Neutrophil (primary cell): ENCODE measurements at regions not wholly inside any gene's neighbourhood (a gene's known extent, or its start where the extent isn't known, plus 50 kb on each side); places are given as distances from the start of the nearest gene placed in this dataset.

ENCODE experiments used
- H3K27ac ChIP-seq: fragments of 200-600 bp; sonication (generic); 2 replicates; pipeline ENCODE4 v1.5.1; 2016; ENCODE audit warnings: mild to moderate bottlenecking, moderate library complexity
- H3K27me3 ChIP-seq: fragments of 200-600 bp; sonication (generic); 2 replicates; pipeline ENCODE4 v1.6.0; 2016; ENCODE audit warnings: mild to moderate bottlenecking
- H3K36me3 ChIP-seq: fragments of 200-600 bp; sonication (generic); 2 replicates; pipeline ENCODE4 v1.5.1; 2017
- H3K4me1 ChIP-seq, 2 experiments: fragments of 200-600 bp in 1 of 2; sonication (generic) in 1 of 2; 1 replicate in 1 of 2; 2 replicates in 1 of 2; pipeline versions ENCODE4 v1.5.1 to v1.6.1; 2013 to 2016; ENCODE audit warnings: low read depth in 1 of 2, low read length in 1 of 2, mild to moderate bottlenecking in 1 of 2, moderate library complexity in 1 of 2; ENCODE audit not compliant: control insufficient read depth in 1 of 2, insufficient read depth in 1 of 2
- H3K4me3 ChIP-seq, 2 experiments: fragments of 200-600 bp in 1 of 2; sonication (generic) in 1 of 2; 1 replicate in 1 of 2; 2 replicates in 1 of 2; pipeline ENCODE4 v1.5.1; 2013 to 2016; ENCODE audit warnings: low read depth in 1 of 2, low read length in 1 of 2, mild to moderate bottlenecking in 1 of 2, moderate library complexity in 1 of 2
- H3K9me3 ChIP-seq: fragments of 200-600 bp; sonication (generic); 2 replicates; pipeline ENCODE4 v1.5.1; 2016
- CTCF ChIP-seq: fragments of 200-600 bp; sonication (generic); IDR thresholded peaks from 2 replicates; pipeline ENCODE4 v1.5.1; 2016; ENCODE audit warnings: antibody characterized with exemption

DNA sequence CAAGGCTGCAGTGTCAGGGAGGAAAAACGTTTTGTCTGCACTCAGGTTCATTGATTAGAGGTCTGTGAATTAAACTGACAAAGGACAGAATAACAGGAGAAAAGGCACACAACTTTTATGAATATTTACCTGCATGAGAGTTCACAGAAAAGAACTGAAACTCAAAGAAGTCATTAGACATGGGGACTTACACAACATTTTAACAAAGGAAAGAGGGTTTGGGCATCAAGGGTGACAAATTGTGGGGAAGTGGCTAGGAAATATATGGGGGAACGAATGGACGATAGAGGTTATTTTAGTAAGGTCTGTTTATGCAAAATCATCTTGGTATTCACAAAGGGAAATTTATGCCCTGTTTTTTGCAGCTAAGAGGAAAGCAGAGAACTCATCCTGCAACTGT, 65.6 kb upstream of the C15orf39 start:
- Histone ChIP-seq H3K4me3 (no peak overlapping the region), H3K4me1 (peaks cover 19 to 24% of the 10 kb centered on the region in 2 experiments), H3K27me3 (no peaks in the 10 kb centered on the region), H3K9me3 (no peaks in the 10 kb centered on the region), H3K27ac (no peak overlapping the region), H3K36me3 (no peaks in the 10 kb centered on the region)
- TF ChIP-seq CTCF = no peak

GRCh38 chr15:75136758-75137157, 64.9 kb upstream of the C15orf39 start:
- Histone ChIP-seq H3K4me3 (no peak overlapping the region), H3K9me3 (no peaks in the 10 kb centered on the region), H3K4me1 (peaks cover 13 to 18% of the 10 kb centered on the region in 2 experiments), H3K27me3 (no peaks in the 10 kb centered on the region), H3K27ac (no peak overlapping the region), H3K36me3 (no peaks in the 10 kb centered on the region)
- TF ChIP-seq CTCF = no peak

- TF ChIP-seq CTCF = no peak
- Histone ChIP-seq H3K36me3 (no peaks in the 10 kb centered on the region), H3K27ac (no peak overlapping the region), H3K27me3 (no peaks in the 10 kb centered on the region), H3K4me1 (peaks cover 0 to 5% of the 10 kb centered on the region in 2 experiments), H3K4me3 (no peak overlapping the region), H3K9me3 (peaks cover 11% of the 10 kb centered on the region)
Measured at GRCh38 chr15:75138016-75138999, 63.4 kb upstream of the C15orf39 start.

DNA sequence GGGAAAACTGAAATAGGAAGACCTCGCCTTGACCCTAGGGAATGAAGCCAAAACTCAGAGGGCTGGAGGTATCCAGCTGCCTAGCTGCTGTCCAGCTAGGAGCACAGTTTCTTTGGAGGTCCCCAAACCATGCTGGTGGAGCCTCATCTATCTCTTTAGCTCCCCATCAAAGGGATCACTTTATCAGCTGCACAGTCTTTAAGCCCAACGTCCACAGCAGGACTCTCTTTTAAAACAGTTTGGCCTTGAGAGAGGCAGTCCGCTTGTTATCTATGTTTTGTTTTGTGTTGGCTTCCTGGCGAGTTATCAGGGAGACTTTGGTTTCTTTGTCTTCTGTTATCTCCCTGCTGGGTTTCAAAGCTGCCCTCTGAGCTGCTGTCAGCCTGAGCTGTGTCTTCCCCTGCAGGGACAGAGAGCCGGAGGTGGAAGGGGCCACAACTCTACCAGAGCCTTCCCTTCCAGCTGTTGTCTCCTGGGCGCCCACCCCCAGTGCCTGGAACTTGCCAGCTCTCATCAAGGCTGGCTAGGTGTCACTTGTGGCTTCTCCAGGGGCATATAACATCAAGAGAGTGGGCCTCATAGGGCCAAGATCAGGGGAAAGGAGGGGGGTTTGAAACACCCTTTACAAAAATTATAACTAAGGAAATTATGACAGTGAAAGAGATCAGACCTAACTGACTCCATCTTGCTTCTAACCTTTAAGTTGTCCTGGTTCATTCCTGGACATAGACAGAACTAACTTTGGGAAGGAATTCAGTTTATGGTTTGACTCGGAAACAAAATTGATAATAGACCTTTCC, 61.4 kb upstream of the C15orf39 start:
- Histone ChIP-seq H3K4me3 (no peak overlapping the region), H3K4me1 (peaks cover 0 to 5% of the 10 kb centered on the region in 2 experiments), H3K27ac (no peak overlapping the region), H3K27me3 (no peaks in the 10 kb centered on the region), H3K36me3 (no peaks in the 10 kb centered on the region), H3K9me3 (peaks cover 18% of the 10 kb centered on the region)
- no peak for TF ChIP-seq CTCF

- Histone ChIP-seq H3K27ac (no peak overlapping the region), H3K4me1 (no peaks in the 10 kb centered on the region), H3K36me3 (no peaks in the 10 kb centered on the region), H3K9me3 (peaks cover 18% of the 10 kb centered on the region), H3K27me3 (no peaks in the 10 kb centered on the region), H3K4me3 (no peak overlapping the region)
- TF ChIP-seq CTCF = no peak
Measured at GRCh38 chr15:75142499-75142898, 59.2 kb upstream of the C15orf39 start.
